GM20000 (cell line): ENCODE measurements at regions not wholly inside any gene's neighbourhood (a gene's known extent, or its start where the extent isn't known, plus 50 kb on each side); places are given as distances from the start of the nearest gene placed in this dataset.

Source experiments
- DNase-seq: peaks from one replicate; pipeline ENCODE4 v3.0.0; 2012; ENCODE audit warnings: low spot score
- TF ChIP-seq, protein P1 (sequence below): IDR thresholded peaks from 2 replicates; pipeline ENCODE4 v1.5.1; 2012; ENCODE audit warnings: mild to moderate bottlenecking, control low read depth; ENCODE audit errors: extremely low read depth, missing control alignments

DNA sequence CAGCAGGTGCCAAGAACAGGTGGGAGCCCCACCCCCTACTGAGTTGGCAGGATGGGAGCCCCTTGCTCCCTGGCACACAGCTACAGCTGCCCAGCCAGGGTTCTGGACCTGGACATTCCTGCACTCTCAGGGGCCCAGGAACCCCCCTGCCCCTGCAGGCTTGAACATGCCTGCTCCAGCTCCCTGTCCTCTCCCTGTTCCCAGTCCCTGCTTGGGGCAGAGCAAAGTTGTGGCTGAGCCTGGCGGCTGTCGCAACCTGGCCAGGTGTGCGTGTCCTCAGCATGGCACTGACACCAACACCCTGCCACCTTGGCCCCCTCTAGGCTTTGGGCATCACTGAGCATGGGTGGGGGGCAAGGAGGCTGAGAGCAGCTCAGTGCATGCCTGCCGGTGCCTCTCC is 491.2 kb upstream of the NOX3 start:
- no peak for DNase-seq
- TF ChIP-seq, protein P1, sequence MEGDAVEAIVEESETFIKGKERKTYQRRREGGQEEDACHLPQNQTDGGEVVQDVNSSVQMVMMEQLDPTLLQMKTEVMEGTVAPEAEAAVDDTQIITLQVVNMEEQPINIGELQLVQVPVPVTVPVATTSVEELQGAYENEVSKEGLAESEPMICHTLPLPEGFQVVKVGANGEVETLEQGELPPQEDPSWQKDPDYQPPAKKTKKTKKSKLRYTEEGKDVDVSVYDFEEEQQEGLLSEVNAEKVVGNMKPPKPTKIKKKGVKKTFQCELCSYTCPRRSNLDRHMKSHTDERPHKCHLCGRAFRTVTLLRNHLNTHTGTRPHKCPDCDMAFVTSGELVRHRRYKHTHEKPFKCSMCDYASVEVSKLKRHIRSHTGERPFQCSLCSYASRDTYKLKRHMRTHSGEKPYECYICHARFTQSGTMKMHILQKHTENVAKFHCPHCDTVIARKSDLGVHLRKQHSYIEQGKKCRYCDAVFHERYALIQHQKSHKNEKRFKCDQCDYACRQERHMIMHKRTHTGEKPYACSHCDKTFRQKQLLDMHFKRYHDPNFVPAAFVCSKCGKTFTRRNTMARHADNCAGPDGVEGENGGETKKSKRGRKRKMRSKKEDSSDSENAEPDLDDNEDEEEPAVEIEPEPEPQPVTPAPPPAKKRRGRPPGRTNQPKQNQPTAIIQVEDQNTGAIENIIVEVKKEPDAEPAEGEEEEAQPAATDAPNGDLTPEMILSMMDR: no peak

DNA sequence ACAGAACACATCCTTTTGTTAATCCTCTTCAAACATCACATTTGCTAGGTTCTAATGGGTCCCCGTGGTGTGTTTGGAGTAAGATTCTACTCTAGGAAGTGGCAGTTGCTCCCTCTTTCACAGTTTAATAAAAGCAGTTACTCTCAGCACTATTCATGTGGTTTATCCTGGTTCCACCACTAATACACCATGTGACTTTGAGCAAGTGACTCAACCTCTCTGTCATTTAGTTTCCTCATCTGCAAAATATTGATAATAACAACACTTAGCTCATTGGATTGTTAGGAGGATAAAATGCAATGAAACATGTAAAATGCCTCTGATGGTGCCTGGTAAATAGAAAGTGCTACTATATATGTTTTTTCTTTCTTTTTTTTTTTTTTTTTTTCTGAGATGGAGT is 488.0 kb upstream of the NOX3 start:
- TF ChIP-seq, protein P1: no peak
- DNase-seq: no peak

DNA sequence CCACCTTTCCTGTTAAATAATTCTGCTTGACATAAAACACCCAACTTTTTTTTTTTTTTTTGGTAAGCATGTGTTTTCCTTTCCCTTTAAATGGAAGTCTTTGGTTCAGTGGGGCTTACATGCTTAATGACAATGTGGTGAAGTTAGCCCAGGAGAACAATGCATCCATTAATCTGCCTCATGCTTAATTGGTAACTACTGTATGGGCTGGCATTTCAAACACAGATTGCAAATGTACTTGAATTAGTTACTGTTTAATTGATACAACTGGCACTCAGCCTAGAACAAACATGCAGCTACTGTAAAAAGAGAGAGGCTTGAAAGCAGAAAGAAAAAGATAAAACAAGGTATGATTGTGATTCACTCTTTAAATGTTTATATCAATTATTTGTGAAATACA is 483.6 kb upstream of the NOX3 start:
- DNase-seq: no peak
- TF ChIP-seq, protein P1: no peak

DNA sequence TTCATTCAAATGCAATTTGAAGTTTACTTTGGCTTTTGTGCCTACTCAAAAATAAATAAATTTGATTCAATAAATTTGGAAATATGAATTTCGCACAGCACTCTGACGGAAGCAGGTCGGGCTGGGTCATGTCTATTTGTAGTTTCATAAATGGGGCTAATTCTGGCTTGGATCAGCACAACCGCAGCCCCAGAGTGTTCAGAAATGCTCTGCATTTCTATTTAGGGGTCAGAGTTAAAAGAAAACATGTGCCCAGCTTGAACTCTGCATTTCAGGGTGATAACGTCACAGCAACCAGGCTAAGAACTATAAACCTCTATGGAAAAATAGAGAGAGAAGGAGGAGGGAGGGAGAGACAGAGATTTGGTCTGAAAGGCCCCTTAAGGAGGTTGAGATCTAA is 480.9 kb upstream of the NOX3 start:
- no peak for DNase-seq
- TF ChIP-seq, protein P1: no peak

DNA sequence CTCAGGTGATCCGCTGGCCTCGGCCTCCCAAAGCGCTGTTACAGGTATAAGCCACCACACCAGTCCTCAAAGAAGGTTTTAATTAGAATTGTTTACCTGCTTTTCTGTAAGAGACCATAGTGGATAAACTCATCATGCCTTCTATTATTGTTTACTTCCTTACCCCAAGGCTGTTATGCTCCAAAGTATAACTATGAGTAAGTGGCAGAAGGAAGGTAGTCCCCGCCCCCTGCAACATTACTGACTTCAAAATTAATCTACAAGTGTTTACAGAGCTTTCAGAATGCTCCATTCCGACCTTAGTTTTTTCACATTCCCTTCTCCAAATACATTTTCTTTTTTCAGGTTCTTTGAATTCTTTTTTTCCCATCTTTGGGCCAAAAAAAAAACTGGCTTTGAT is 480.5 kb upstream of the NOX3 start:
- TF ChIP-seq, protein P1: no peak
- no peak for DNase-seq

DNA sequence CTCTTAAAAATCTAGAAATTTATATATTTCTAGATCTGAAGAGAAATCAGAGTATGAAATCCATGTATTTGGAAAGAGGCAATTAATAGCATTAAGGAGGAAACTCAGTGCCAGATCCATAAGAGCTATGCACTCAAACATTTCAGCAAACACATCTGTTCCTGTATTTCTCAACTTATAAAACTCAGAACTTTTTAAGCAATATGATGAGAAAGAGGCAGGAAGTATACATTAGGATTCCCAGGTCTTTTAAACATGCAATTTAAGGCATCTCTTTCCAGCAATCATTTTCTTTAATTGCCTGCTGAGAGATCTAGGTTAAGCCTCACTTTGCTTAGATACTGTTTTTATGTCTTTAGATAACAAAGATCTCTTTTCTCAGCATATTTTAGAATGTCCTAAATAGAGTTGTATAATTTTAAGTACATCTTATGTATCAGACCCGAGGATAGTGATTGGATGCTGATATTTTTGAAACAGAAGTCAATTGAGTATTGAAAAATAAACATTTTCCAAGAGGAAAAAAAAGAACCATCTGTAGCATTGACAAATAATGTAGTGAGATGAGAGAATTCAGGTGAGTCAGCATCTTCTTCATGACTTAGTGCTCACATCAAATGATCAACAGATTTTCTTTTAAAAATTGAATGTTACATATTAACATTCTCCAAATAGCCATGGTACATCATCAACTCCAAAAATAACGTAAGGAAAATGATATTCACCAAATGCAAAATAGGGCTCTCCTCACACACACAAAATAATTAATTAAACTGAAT is 461.4 kb upstream of the NOX3 start:
- TF ChIP-seq, protein P1: no peak
- no peak for DNase-seq

DNA sequence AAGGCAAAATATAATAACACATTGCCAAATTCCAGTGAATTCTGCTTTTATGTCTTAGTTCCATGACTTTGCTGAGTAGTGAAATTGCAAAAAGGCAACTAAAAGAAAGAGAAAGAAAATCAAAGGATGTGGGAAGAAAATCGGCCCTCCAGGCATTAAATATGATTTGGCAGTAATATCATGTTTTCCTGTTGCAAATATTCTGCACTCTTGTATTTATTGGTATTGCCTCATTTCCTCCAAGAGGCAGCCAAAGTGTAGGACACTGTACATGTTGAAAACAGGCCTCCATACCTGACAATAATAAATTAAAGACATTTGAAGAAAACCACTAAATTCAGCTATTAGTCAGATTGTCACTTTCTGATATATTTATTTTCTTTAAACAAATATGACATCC is 460.0 kb upstream of the NOX3 start:
- TF ChIP-seq, protein P1: no peak
- DNase-seq: no peak
